Stimulated activated CD8-positive, alpha-beta memory T cell treated with anti-CD3 and anti-CD28 coated beads, Interleukin-4, amount 100 ng/mL, for 1 hour (primary cell): ENCODE measurements at regions not wholly inside any gene's neighbourhood (a gene's known extent, or its start where the extent isn't known, plus 50 kb on each side); places are given as distances from the start of the nearest gene placed in this dataset.
"Not testable (repeated sequence)": the region's sequence is repeated elsewhere in the genome, so short reads cannot be mapped to it uniquely, and the experiment has no call there.

ENCODE experiments used
- DNase-seq, 2 donors: peaks; one replicate each; pipeline ENCODE4 v3.0.0-alpha.2; 2020; ENCODE audit warnings: low read depth in 2 of 2, low spot score in 1 of 2

GRCh38 chr15:88994286-88994685 lies 81.1 kb upstream of the MFGE8 start:
- DNase-seq = no peak

GRCh38 chr15:88995449-88995848 lies 82.3 kb upstream of the MFGE8 start:
- no peak for DNase-seq

- no peak for DNase-seq
Measured at GRCh38 chr15:88997531-88997930, 84.4 kb upstream of the MFGE8 start.

GRCh38 chr15:88998980-88999713 lies 86.0 kb upstream of the MFGE8 start:
- no peak for DNase-seq

GRCh38 chr15:89001708-89002275 lies 86.5 kb upstream of the ABHD2 start:
- DNase-seq = not testable (repeated sequence)

GRCh38 chr15:89002281-89002761 lies 85.9 kb upstream of the ABHD2 start:
- DNase-seq = no peak

GRCh38 chr15:89002830-89003229 lies 85.4 kb upstream of the ABHD2 start:
- DNase-seq = no peak

GRCh38 chr15:89003865-89004725 lies 84.2 kb upstream of the ABHD2 start:
- no peak for DNase-seq

- no peak for DNase-seq
Measured at GRCh38 chr15:89004726-89005030, 83.6 kb upstream of the ABHD2 start.

GRCh38 chr15:89007527-89007926 lies 80.7 kb upstream of the ABHD2 start:
- DNase-seq = not testable (repeated sequence)

- no peak for DNase-seq
Measured at GRCh38 chr15:89007989-89008388, 80.3 kb upstream of the ABHD2 start.

GRCh38 chr15:89009080-89009479 lies 79.2 kb upstream of the ABHD2 start:
- no peak for DNase-seq

- no peak for DNase-seq
Measured at GRCh38 chr15:89015412-89016097, 72.7 kb upstream of the ABHD2 start.

GRCh38 chr15:89016549-89017041 lies 71.7 kb upstream of the ABHD2 start:
- no peak for DNase-seq

- DNase-seq = peak; percentile 68 to 71
Measured at GRCh38 chr15:89017370-89018066, 70.7 kb upstream of the ABHD2 start.

- no peak for DNase-seq
Measured at GRCh38 chr15:89018207-89018606, 70.0 kb upstream of the ABHD2 start.

- DNase-seq = no peak
Measured at GRCh38 chr15:89019436-89019835, 68.8 kb upstream of the ABHD2 start.

- DNase-seq = no peak
Measured at GRCh38 chr15:89021224-89021623, 67.0 kb upstream of the ABHD2 start.

GRCh38 chr15:89021886-89022285 lies 66.4 kb upstream of the ABHD2 start:
- DNase-seq = not testable (repeated sequence)

- no peak for DNase-seq
Measured at GRCh38 chr15:89023311-89023961, 64.8 kb upstream of the ABHD2 start.
